DOHH2 (cell line): ENCODE measurements at regions not wholly inside any gene's neighbourhood (a gene's known extent, or its start where the extent isn't known, plus 50 kb on each side); places are given as distances from the start of the nearest gene placed in this dataset.

Experiments
- H3F3A ChIP-seq: fragments of 200-600 bp; sonication (generic), shearing (Covaris generic); 2 replicates; pipeline ENCODE4 v1.6.0; 2016; ENCODE audit warnings: antibody characterized with exemption, mild to moderate bottlenecking; ENCODE audit not compliant: control insufficient read depth, insufficient read depth
- H3K27ac ChIP-seq: fragments of 200-600 bp; sonication (generic); 2 replicates; pipeline ENCODE4 v1.5.1; 2014; ENCODE audit warnings: low read depth, mild to moderate bottlenecking, low read length, moderate library complexity
- H3K27me3 ChIP-seq: fragments of 200-600 bp; sonication (generic); 2 replicates; pipeline ENCODE4 v1.6.1; 2014; ENCODE audit warnings: mild to moderate bottlenecking, low read length, mixed read lengths; ENCODE audit not compliant: control insufficient read depth
- H3K36me3 ChIP-seq: fragments of 200-600 bp; sonication (generic); 2 replicates; pipeline ENCODE4 v1.6.1; 2014; ENCODE audit warnings: mild to moderate bottlenecking, low read length, moderate library complexity, mixed read lengths; ENCODE audit not compliant: control insufficient read depth
- H3K4me1 ChIP-seq: fragments of 200-600 bp; sonication (generic); 2 replicates; pipeline ENCODE4 v1.6.1; 2014; ENCODE audit warnings: mild to moderate bottlenecking, low read length, mixed read lengths; ENCODE audit not compliant: control insufficient read depth
- H3K4me2 ChIP-seq: fragments of 200-600 bp; sonication (generic); 2 replicates; pipeline ENCODE4 v1.6.0; 2014; ENCODE audit warnings: mild to moderate bottlenecking, low read length, moderate library complexity
- H3K4me3 ChIP-seq: fragments of 200-600 bp; sonication (generic); 2 replicates; pipeline ENCODE4 v1.5.1; 2014; ENCODE audit warnings: mild to moderate bottlenecking, low read length, mixed read lengths
- H3K79me2 ChIP-seq: fragments of 200-600 bp; sonication (generic); 2 replicates; pipeline ENCODE4 v1.6.1; 2014; ENCODE audit warnings: mild to moderate bottlenecking, low read length, mixed read lengths; ENCODE audit not compliant: control insufficient read depth
- H3K9me2 ChIP-seq: fragments of 200-600 bp; sonication (generic); replicated peaks from 2 replicates; pipeline ENCODE4 v1.6.1; 2014; ENCODE audit warnings: mild to moderate bottlenecking, low read length, mixed read lengths; ENCODE audit not compliant: control insufficient read depth
- H3K9me3 ChIP-seq: fragments of 200-600 bp; sonication (generic); 2 replicates; pipeline ENCODE4 v1.6.1; 2014; ENCODE audit warnings: antibody characterized with exemption, low read length, mixed read lengths; ENCODE audit not compliant: control insufficient read depth, insufficient read depth
- H4K20me1 ChIP-seq: fragments of 200-600 bp; sonication (generic); 2 replicates; pipeline ENCODE4 v1.6.0; 2014; ENCODE audit warnings: low read depth, mild to moderate bottlenecking, antibody characterized with exemption, low read length, moderate library complexity; ENCODE audit not compliant: control insufficient read depth, insufficient read depth
- CTCF ChIP-seq: fragments of 200-600 bp; sonication (generic); IDR thresholded peaks from one replicate; pipeline ENCODE4 v1.5.1; 2014; ENCODE audit warnings: antibody characterized with exemption, mild to moderate bottlenecking, low read depth, low read length; ENCODE audit not compliant: poor library complexity, severe bottlenecking
- EZH2phosphoT487 ChIP-seq: fragments of 200-600 bp; sonication (generic); IDR thresholded peaks from 2 replicates; pipeline ENCODE4 v1.6.1; 2017; ENCODE audit warnings: borderline replicate concordance, mild to moderate bottlenecking, antibody characterized with exemption, low read length, moderate library complexity, mixed read lengths

- H3K9me3 ChIP-seq: no peaks in the 10 kb centered on the region
- no peaks in the 10 kb centered on the region for H3K9me2 ChIP-seq
- H3K4me2 ChIP-seq: no peak overlapping the region
- H3K4me1 ChIP-seq: no peaks in the 10 kb centered on the region
- H3K27me3 ChIP-seq: no peaks in the 10 kb centered on the region
- no peak overlapping the region for H3K4me3 ChIP-seq
- no peak for TF ChIP-seq CTCF
- no peaks in the 10 kb centered on the region for H3F3A ChIP-seq
- no peaks in the 10 kb centered on the region for H3K36me3 ChIP-seq
- no peaks in the 10 kb centered on the region for H3K79me2 ChIP-seq
- H4K20me1 ChIP-seq: no peaks in the 10 kb centered on the region
- H3K27ac ChIP-seq: no peak overlapping the region
These were observed 86.3 kb upstream of the TBX3 start for GRCh38 chr12:114770323-114770722.

- Histone ChIP-seq H3K36me3 (no peaks in the 10 kb centered on the region), H3K9me3 (no peaks in the 10 kb centered on the region), H3K79me2 (no peaks in the 10 kb centered on the region), H3K4me3 (no peak overlapping the region), H3K27me3 (no peaks in the 10 kb centered on the region), H3F3A (no peaks in the 10 kb centered on the region), H4K20me1 (no peaks in the 10 kb centered on the region), H3K4me1 (no peaks in the 10 kb centered on the region), H3K9me2 (no peaks in the 10 kb centered on the region), H3K27ac (no peak overlapping the region), H3K4me2 (no peak overlapping the region)
- TF ChIP-seq CTCF: no peak
- no peak for TF ChIP-seq EZH2phosphoT487
These were observed 85.7 kb upstream of the TBX3 start for GRCh38 chr12:114769634-114770033.

- Histone ChIP-seq H3K36me3 (no peaks in the 10 kb centered on the region), H3K9me2 (no peaks in the 10 kb centered on the region), H3K27ac (no peak overlapping the region), H3K9me3 (no peaks in the 10 kb centered on the region), H3F3A (no peaks in the 10 kb centered on the region), H3K4me3 (no peak overlapping the region), H3K79me2 (no peaks in the 10 kb centered on the region), H3K4me2 (no peak overlapping the region), H4K20me1 (no peaks in the 10 kb centered on the region), H3K27me3 (no peaks in the 10 kb centered on the region), H3K4me1 (no peaks in the 10 kb centered on the region)
- TF ChIP-seq CTCF (no peak), EZH2phosphoT487 (no peak)
These were observed 84.1 kb upstream of the TBX3 start for GRCh38 chr12:114767906-114768722.
